ENCODE measurements at regions not wholly inside any gene's neighbourhood (a gene's known extent, or its start where the extent isn't known, plus 50 kb on each side); places are given as distances from the start of the nearest gene placed in this dataset.

DNA sequence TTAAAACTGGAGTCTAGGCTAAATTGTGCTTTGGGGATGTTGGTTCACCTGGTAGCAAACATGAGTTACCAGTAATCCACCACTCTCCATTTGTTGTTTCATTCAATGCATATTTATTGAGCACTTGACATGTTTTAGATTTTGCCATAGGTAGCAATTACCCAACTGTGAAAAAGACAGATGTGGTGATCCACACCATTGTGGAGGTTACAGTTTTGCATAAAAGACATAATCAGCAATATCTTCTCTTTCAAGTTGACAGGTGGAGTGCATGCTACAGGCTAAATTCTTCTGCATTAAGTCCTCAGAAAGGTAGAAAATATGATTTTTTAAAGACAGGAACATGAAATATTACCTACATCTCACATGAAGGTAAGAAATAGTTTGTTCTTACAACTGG, 143.0 kb upstream of the TSHZ2 start:
- no peak overlapping the region for H3K4me3 ChIP-seq
- H3K4me1 ChIP-seq, result no peaks in the 10 kb centered on the region
- no peaks in the 10 kb centered on the region for H3K36me3 ChIP-seq
- no peaks in the 10 kb centered on the region for H3K27me3 ChIP-seq
- DNase-seq (ENCODE audit: low spot score in 2 of 2), result no peak
- H3K27ac ChIP-seq, result no peak overlapping the region
- TF ChIP-seq POLR2A (IDR thresholded peaks at IDR 0.05) (no peak), CTCF (IDR thresholded peaks at IDR 0.05) (no peak), EP300 (IDR thresholded peaks at IDR 0.05) (no peak)
- peaks cover 0 to 25% (median 1%) of the 10 kb centered on the region in 4 donors for H3K9me3 ChIP-seq

- H3K4me3 ChIP-seq, result no peak overlapping the region
Measured at GRCh38 chr20:52828199-52828598, 144.0 kb upstream of the TSHZ2 start.

DNA sequence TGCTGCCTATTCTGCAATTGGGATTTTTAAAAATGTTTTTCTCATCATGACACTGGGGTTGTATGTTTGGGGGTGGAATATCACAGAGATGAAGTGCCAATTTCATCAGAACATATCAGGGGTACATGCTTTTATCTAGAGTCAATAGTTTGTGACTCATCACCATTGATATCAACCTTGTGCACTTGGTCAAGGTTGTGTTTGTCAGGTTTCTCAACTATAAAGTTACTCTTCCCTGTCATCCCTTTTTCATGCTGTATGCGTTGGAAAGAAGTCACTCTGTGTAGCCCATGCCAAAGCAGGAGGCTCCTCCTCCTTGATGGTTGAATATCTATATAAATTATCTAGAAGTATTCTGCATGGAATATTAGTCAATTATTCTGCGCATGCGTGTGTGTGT, 145.4 kb upstream of the TSHZ2 start:
- H3K27ac ChIP-seq, result no peak overlapping the region
- TF ChIP-seq EP300 (IDR thresholded peaks at IDR 0.05) (no peak), CTCF (IDR thresholded peaks at IDR 0.05) (no peak), POLR2A (IDR thresholded peaks at IDR 0.05) (no peak)
- peaks cover 0 to 25% (median 1%) of the 10 kb centered on the region in 4 donors for H3K9me3 ChIP-seq
- WGBS, 2 donors, result 82 to 94% methylated on average over 3 of the region's 3 CpGs
- no peak overlapping the region for H3K4me3 ChIP-seq
- no peaks in the 10 kb centered on the region for H3K4me1 ChIP-seq
- H3K27me3 ChIP-seq, result no peaks in the 10 kb centered on the region
- H3K36me3 ChIP-seq, result no peaks in the 10 kb centered on the region
- DNase-seq (ENCODE audit: low spot score in 2 of 2), result no peak

More at GRCh38 chr20:52828199-52828598, 144.0 kb upstream of the TSHZ2 start:
- TF ChIP-seq POLR2A (IDR thresholded peaks at IDR 0.05) (no peak), EP300 (IDR thresholded peaks at IDR 0.05) (no peak), CTCF (IDR thresholded peaks at IDR 0.05) (no peak)
- Histone ChIP-seq H3K27me3 (no peaks in the 10 kb centered on the region), H3K36me3 (no peaks in the 10 kb centered on the region), H3K27ac (no peak overlapping the region), H3K9me3 (peaks cover 0 to 25% (median 1%) of the 10 kb centered on the region in 4 donors), H3K4me1 (no peaks in the 10 kb centered on the region)
- WGBS, 2 donors, result 92 to 94% methylated on average over 1 of the region's 1 CpG
- DNase-seq (ENCODE audit: low spot score in 2 of 2), result no peak

DNA sequence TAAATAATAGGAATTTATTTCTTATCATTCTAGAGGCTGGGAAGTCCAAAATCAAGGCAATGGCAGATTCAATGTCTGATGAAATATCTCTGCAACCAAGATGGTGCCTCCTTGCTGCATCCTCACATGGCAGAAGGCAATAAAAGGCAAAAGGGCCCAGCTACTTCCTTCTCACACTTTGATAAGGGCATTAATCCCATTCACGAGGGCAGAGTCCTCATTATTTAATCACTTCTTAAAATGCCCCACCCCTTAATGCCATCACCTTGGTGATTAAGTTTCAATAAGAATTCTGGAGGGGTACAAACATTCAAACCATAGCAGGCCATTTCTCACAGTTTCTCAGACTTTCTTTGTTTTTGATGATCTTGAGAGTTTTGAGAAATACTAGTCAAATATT, 145.8 kb upstream of the TSHZ2 start:
- no peak for DNase-seq (ENCODE audit: low spot score in 2 of 2)
- no peaks in the 10 kb centered on the region for H3K36me3 ChIP-seq
- no peaks in the 10 kb centered on the region for H3K4me1 ChIP-seq
- peaks cover 0 to 25% (median 1%) of the 10 kb centered on the region in 4 donors for H3K9me3 ChIP-seq
- H3K4me3 ChIP-seq, result no peak overlapping the region
- no peak for TF ChIP-seq CTCF (IDR thresholded peaks at IDR 0.05)
- TF ChIP-seq EP300 (IDR thresholded peaks at IDR 0.05), result no peak
- TF ChIP-seq POLR2A (IDR thresholded peaks at IDR 0.05), result no peak
- no peaks in the 10 kb centered on the region for H3K27me3 ChIP-seq
- WGBS, 2 donors, result 88% methylated on average over 1 of the region's 1 CpG
- no peak overlapping the region for H3K27ac ChIP-seq

DNA sequence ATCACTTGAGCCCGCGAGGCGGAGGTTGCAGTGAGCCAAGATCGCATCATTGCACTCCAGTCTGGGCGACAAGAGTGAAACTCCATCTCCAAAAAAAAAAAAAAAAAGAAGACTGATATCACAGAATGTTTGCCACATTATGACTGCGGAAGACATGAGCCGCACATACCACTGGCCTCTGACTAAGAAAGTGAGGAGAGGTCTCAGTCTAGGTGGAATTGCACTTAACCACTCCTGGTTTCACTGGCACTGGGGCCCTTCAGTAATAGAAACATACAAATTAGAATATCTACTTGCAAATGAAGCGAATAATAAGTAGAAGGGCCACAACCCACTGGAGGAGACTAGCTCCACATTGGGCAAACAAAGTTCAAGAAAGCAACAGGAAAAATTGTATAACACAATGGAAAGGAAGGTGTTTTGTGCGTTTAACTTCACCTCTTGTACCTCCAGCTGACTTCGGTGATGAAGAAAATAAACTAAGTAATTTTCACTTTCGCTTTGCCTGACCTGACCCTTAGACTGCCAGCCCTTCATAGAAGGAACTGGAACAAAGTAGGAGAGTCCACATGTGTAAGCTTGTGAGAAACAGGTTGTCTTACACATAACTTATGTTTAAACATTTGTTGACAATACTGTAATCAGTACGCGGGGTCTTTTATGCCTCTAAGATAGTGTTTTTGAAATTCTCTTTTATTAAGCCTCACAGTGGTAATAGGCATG, 147.5 kb upstream of the TSHZ2 start:
- DNase-seq (ENCODE audit: low spot score in 2 of 2), result no peak
- 84 to 91% methylated on average over 13 of the region's 13 CpGs for WGBS, 2 donors

More for the DNA sequence above, 147.5 kb upstream of the TSHZ2 start:
- H3K36me3 ChIP-seq, result no peaks in the 10 kb centered on the region
- peaks cover 0 to 16% (median 1%) of the 10 kb centered on the region in 4 donors for H3K9me3 ChIP-seq
- H3K4me1 ChIP-seq, result no peaks in the 10 kb centered on the region
- TF ChIP-seq CTCF (IDR thresholded peaks at IDR 0.05) (no peak), EP300 (IDR thresholded peaks at IDR 0.05) (no peak), POLR2A (IDR thresholded peaks at IDR 0.05) (no peak)
- no peaks in the 10 kb centered on the region for H3K27me3 ChIP-seq
- H3K27ac ChIP-seq, result no peak overlapping the region
- H3K4me3 ChIP-seq, result no peak overlapping the region

Measured in tibial nerve (tissue), 4 donors.